ENCODE measurements at regions not wholly inside any gene's neighbourhood (a gene's known extent, or its start where the extent isn't known, plus 50 kb on each side); places are given as distances from the start of the nearest gene placed in this dataset.

DNA sequence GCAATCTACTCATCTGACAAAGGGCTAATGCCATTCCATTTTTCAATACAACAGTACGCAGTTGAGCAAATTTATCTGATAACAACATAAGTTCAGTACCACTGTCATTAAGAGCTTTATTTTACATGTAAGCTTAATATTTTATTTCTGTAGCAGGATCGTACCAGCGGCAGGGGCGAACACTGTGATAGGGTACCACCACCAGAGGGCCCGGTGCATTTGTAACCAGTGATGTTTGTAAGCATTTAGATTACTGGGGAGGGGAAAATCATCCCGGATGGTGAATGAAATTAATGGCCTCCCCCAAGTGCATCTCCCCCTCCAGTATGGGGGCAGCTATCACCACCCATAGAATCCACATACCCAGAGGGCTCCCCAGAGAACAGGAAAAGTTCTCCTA lies 179.0 kb downstream of the ADGRA3 start:
- in situ Hi-C loops (cut with MboI; ENCODE audit: low pct_unique_long_range_greater_than_20kb in 2 of 9, low sequenced_read_pairs in 9 of 9, unreplicated experiment in 9 of 9) = no loop called here
- Histone ChIP-seq H3K4me3 (no peak overlapping the region), H3K4me1 (replicated peaks in 1 of 2) (no peaks in the 10 kb centered on the region), H3K27ac (no peak overlapping the region)
- WGBS, 10 experiments = 50 to 100% (median 94%) methylated on average over 1 to 6 of the region's 6 CpGs; no CpG with 5 or more reads in 3 of the 10 experiments
- ATAC-seq (replicated peaks in 6 of 8) = no peak

- WGBS, 10 experiments = 81 to 100% (median 100%) methylated on average over 1 to 2 of the region's 2 CpGs
- no peak for ATAC-seq (replicated peaks in 6 of 8)
- in situ Hi-C loops (cut with MboI; ENCODE audit: low pct_unique_long_range_greater_than_20kb in 2 of 9, low sequenced_read_pairs in 9 of 9, unreplicated experiment in 9 of 9) = no loop called here
- no peak overlapping the region for H3K27ac ChIP-seq
- H3K4me1 ChIP-seq (replicated peaks in 1 of 2) = no peaks in the 10 kb centered on the region
- H3K4me3 ChIP-seq = no peak overlapping the region
Measured at GRCh38 chr4:22334155-22334554, 181.7 kb downstream of the ADGRA3 start.

DNA sequence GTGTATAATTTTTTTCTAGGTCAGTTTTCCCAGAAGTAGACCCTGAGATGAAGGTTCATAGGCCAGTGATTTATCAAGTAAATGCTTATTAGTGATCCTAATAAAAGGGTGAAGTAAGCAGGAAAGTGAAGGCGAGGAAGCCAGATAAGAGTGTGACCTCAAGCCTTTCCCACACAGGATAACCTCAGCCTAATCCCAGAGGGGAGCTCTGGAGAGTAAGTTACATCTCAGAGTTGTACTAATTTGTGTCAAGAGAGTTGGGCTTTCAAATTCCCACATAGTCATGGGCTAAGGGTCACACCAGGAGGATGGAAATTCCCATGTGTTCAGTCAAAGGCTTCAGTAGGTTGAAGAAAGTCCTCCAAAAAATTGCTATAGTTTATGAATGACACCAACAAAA lies 191.4 kb downstream of the ADGRA3 start:
- in situ Hi-C loops (cut with MboI; ENCODE audit: low pct_unique_long_range_greater_than_20kb in 2 of 9, low sequenced_read_pairs in 9 of 9, unreplicated experiment in 9 of 9) = no loop called here
- no peak for ATAC-seq (replicated peaks in 6 of 8)
- Histone ChIP-seq H3K4me3 (no peak overlapping the region), H3K27ac (no peak overlapping the region), H3K4me1 (replicated peaks in 1 of 2) (no peaks in the 10 kb centered on the region)
- WGBS, 10 experiments = 50 to 100% (median 100%) methylated on average over 1 of the region's 1 CpG; no CpG with 5 or more reads in 5 of the 10 experiments

DNA sequence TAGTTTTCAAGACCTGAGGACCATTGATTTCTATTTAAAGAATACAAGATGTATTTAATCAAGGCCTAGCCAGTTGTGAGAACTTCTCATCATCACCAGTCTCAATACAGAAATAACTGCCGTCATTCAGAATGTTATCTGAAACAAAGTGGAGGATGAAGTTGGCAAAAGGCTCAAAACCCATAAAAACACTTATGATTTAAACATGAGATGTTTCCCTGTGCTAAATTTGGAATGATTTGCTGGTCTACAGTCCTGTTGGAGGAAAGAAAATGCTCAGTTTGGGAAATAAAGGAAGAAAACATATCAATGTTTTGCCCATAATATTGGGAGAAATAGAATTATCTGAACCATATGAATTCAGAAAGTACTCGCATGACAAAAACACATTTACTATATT lies 192.2 kb downstream of the ADGRA3 start:
- in situ Hi-C loops (cut with MboI; ENCODE audit: low pct_unique_long_range_greater_than_20kb in 2 of 9, low sequenced_read_pairs in 9 of 9, unreplicated experiment in 9 of 9) = no loop called here
- WGBS, 10 experiments = 60 to 100% (median 97%) methylated on average over 1 to 2 of the region's 2 CpGs; no CpG with 5 or more reads in 1 of the 10 experiments
- no peaks in the 10 kb centered on the region for H3K4me1 ChIP-seq (replicated peaks in 1 of 2)
- H3K27ac ChIP-seq = no peak overlapping the region
- H3K4me3 ChIP-seq = no peak overlapping the region
- no peak for ATAC-seq (replicated peaks in 6 of 8)

DNA sequence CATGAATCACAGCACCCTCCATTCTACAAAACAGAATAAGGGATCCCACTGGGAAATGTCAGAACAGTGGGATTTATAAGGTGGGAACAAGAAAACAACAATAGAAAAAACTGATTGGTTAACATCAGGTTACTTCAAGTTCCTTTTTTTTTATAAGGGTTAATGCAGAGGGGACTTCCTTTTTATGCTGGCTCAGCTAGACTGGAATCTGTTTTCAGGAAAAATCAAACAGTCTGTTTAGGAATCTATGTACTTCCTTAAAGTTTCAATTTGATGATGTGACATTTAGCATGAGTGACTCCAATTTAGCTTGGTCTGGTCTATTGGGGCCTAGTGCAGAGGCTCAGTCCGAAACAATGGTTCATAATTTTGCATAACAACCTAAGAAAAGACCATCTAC lies 192.9 kb downstream of the ADGRA3 start:
- no peak for ATAC-seq (replicated peaks in 6 of 8)
- in situ Hi-C loops (cut with MboI; ENCODE audit: low pct_unique_long_range_greater_than_20kb in 2 of 9, low sequenced_read_pairs in 9 of 9, unreplicated experiment in 9 of 9) = no loop called here
- WGBS, 10 experiments = 0 to 50% (median 23%) methylated on average over 1 of the region's 1 CpG; no CpG with 5 or more reads in 4 of the 10 experiments
- H3K4me3 ChIP-seq = no peak overlapping the region
- no peak overlapping the region for H3K27ac ChIP-seq
- H3K4me1 ChIP-seq (replicated peaks in 1 of 2) = no peaks in the 10 kb centered on the region

GRCh38 chr4:22315628-22316027 lies 200.2 kb downstream of the ADGRA3 start:
- ATAC-seq (replicated peaks in 6 of 8) = no peak
- WGBS, 10 experiments = 67 to 100% (median 92%) methylated on average over 1 to 2 of the region's 2 CpGs; no CpG with 5 or more reads in 4 of the 10 experiments
- no peaks in the 10 kb centered on the region for H3K4me1 ChIP-seq (replicated peaks in 1 of 2)
- H3K27ac ChIP-seq = no peak overlapping the region
- no peak overlapping the region for H3K4me3 ChIP-seq
- in situ Hi-C loops (cut with MboI; ENCODE audit: low pct_unique_long_range_greater_than_20kb in 2 of 9, low sequenced_read_pairs in 9 of 9, unreplicated experiment in 9 of 9) = no loop called here

DNA sequence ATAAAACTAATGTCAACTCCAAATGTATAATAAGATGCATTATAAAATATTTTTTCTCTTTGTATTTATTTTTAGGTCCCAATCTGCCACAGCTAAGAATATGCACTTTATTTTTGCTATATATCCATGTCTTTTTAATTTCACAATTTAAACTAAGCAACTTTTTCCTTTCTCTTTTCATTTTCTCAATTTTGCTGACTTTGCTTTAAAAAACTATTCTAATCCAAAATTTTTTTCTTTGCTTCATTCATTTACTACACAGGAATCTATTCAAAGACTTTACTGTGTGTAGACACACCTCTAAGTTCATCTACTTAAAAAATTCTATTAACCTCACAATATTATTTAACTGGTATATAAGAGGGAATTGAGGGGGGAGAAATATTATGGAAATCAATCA lies 201.9 kb downstream of the ADGRA3 start:
- no peak for ATAC-seq (replicated peaks in 6 of 8)
- in situ Hi-C loops (cut with MboI; ENCODE audit: low pct_unique_long_range_greater_than_20kb in 2 of 9, low sequenced_read_pairs in 9 of 9, unreplicated experiment in 9 of 9) = no loop called here
- Histone ChIP-seq H3K4me1 (replicated peaks in 1 of 2) (no peaks in the 10 kb centered on the region), H3K27ac (no peak overlapping the region), H3K4me3 (no peak overlapping the region)

DNA sequence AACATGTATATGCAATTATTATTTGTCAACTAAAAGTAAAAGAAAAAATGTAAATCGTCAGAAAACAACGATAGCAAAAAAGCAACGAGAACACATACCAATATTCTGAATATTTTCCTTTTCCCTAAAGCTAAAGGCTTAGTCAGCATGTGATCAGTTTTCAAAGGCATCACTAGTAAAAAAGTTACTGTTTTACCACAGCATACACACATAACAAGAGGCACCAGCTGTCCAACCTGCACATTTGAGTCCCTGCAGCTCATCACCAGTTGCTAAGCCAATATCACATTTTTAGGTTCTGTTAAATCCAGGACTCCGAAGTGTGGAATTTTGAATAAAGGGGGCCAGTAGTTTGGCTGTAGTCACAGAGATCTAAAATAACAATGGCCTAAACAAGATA lies 203.8 kb downstream of the ADGRA3 start:
- in situ Hi-C loops (cut with MboI; ENCODE audit: low pct_unique_long_range_greater_than_20kb in 2 of 9, low sequenced_read_pairs in 9 of 9, unreplicated experiment in 9 of 9) = no loop called here
- WGBS, 10 experiments = 14 to 100% (median 63%) methylated on average over 1 to 4 of the region's 4 CpGs; no CpG with 5 or more reads in 1 of the 10 experiments
- ATAC-seq (replicated peaks in 6 of 8) = peak in 2 of 8 experiments; percentile 44 to 70

GRCh38 chr4:22301253-22301652 lies 214.6 kb downstream of the ADGRA3 start:
- WGBS, 10 experiments = 0 to 100% (median 6%) methylated on average over 1 to 2 of the region's 2 CpGs; no CpG with 5 or more reads in 3 of the 10 experiments
- in situ Hi-C loops (cut with MboI; ENCODE audit: low pct_unique_long_range_greater_than_20kb in 2 of 9, low sequenced_read_pairs in 9 of 9, unreplicated experiment in 9 of 9) = no loop called here
- ATAC-seq (replicated peaks in 6 of 8) = no peak
- Histone ChIP-seq H3K4me1 (replicated peaks in 1 of 2) (no peaks in the 10 kb centered on the region), H3K4me3 (no peak overlapping the region), H3K27ac (no peak overlapping the region)

More for the DNA sequence above, 203.8 kb downstream of the ADGRA3 start:
- no peaks in the 10 kb centered on the region for H3K4me1 ChIP-seq (replicated peaks in 1 of 2)
- H3K27ac ChIP-seq = no peak overlapping the region
- no peak overlapping the region for H3K4me3 ChIP-seq

- in situ Hi-C loops (cut with MboI; ENCODE audit: low pct_unique_long_range_greater_than_20kb in 2 of 9, low sequenced_read_pairs in 9 of 9, unreplicated experiment in 9 of 9) = no loop called here
- Histone ChIP-seq H3K27ac (no peak overlapping the region), H3K4me3 (no peak overlapping the region), H3K4me1 (replicated peaks in 1 of 2) (no peaks in the 10 kb centered on the region)
- 20 to 100% (median 91%) methylated on average over 1 to 3 of the region's 3 CpGs for WGBS, 10 experiments
- no peak for ATAC-seq (replicated peaks in 6 of 8)
Measured at GRCh38 chr4:22299678-22300077, 216.2 kb downstream of the ADGRA3 start.

DNA sequence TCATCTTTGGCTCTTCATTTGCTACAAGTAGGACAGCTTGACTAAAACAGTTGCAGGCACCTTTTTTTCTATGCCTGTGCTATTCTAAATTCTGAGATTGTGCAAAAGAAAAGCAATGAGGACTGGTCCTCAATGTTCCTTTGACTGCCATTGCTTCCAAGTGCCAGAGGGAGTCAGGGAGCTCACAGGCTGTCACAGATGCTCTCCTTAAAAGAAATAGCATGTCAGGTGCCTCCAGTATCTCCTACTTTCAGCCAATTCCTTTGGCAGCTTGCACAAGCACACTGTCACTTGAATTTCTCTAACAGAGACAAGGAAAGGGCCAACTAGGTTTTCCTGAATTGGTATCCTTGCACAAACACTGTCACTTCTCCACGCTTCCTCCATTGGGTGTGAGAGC lies 228.2 kb downstream of the ADGRA3 start:
- Histone ChIP-seq H3K4me3 (no peak overlapping the region), H3K27ac (no peak overlapping the region), H3K4me1 (replicated peaks in 1 of 2) (no peaks in the 10 kb centered on the region)
- in situ Hi-C loops (cut with MboI; ENCODE audit: low pct_unique_long_range_greater_than_20kb in 2 of 9, low sequenced_read_pairs in 9 of 9, unreplicated experiment in 9 of 9) = no loop called here
- WGBS, 10 experiments = 0 to 100% (median 94%) methylated on average over 1 of the region's 1 CpG; no CpG with 5 or more reads in 4 of the 10 experiments
- no peak for ATAC-seq (replicated peaks in 6 of 8)

DNA sequence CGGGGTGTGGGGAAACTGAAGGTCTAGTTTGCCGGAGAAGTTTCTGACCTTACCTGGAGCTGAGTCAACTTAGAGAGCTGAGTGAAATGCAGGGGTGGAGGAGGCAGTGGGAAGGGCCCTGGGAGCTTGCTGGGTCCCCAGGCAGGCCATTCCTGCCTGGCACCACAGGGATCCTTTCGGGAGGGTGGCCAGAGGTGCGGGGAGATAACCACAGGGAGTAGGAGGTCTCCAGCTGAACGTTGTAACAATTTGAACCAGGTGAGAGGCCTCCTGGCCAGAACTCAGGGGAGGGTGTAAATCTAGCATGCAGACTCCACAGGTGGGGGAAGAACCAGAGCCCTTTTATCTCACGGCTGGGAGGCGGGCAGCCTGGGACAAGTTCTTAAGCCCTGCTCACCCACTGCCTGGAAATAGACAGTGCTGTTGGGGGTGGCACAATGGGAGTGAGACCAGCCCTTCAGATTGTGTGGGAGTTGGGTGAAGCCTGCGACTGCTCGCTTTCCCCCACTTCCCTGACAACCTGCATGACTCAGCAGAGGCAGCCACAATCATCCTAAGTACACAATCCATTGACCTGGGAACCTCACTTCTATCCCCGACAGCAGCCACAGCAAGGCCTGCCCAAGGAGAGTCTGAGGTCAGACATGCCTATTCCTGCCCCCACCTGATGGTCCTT lies 247.4 kb downstream of the ADGRA3 start:
- Histone ChIP-seq H3K4me3 (no peak overlapping the region), H3K27ac (no peak overlapping the region), H3K4me1 (replicated peaks in 1 of 2) (no peaks in the 10 kb centered on the region)
- no peak for ATAC-seq (replicated peaks in 6 of 8)
- in situ Hi-C loops (cut with MboI; ENCODE audit: low pct_unique_long_range_greater_than_20kb in 2 of 9, low sequenced_read_pairs in 9 of 9, unreplicated experiment in 9 of 9) = no loop called here
- WGBS, 10 experiments = 0 to 67% (median 34%) methylated on average over 1 to 2 of the region's 10 CpGs; no CpG with 5 or more reads in 4 of the 10 experiments

DNA sequence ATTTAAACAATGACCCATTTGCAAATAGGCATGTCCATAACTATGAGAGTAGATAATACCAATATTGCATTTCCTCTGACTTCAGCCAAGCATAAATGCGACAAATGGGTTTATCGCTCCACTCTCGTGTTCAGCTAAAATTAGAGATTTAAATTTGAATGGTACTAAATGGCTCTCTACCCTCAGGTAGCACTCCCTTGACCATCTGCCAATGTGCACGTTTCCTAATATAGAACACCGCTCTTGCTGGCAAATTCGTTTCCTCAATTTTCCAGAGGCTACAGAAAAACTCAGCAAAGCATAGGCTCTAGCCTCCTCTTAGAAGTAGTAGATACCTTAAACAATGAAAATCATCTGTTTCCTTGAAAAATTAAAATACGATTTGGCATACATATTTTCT lies 251.6 kb downstream of the ADGRA3 start:
- no peak for ATAC-seq (replicated peaks in 6 of 8)
- no peak overlapping the region for H3K27ac ChIP-seq

GRCh38 chr4:22253431-22253830 lies 262.4 kb downstream of the ADGRA3 start:
- no peaks in the 10 kb centered on the region for H3K4me1 ChIP-seq (replicated peaks in 1 of 2)
- 0 to 57% (median 25%) methylated on average over 1 of the region's 1 CpG; no CpG with 5 or more reads in 6 of the 10 experiments for WGBS, 10 experiments
- no peak overlapping the region for H3K27ac ChIP-seq
- no peak overlapping the region for H3K4me3 ChIP-seq
- in situ Hi-C loops (cut with MboI; ENCODE audit: low pct_unique_long_range_greater_than_20kb in 2 of 9, low sequenced_read_pairs in 9 of 9, unreplicated experiment in 9 of 9) = no loop called here
- ATAC-seq (replicated peaks in 6 of 8) = no peak

More for the DNA sequence above, 251.6 kb downstream of the ADGRA3 start:
- in situ Hi-C loops (cut with MboI; ENCODE audit: low pct_unique_long_range_greater_than_20kb in 2 of 9, low sequenced_read_pairs in 9 of 9, unreplicated experiment in 9 of 9) = no loop called here
- Histone ChIP-seq H3K4me3 (no peak overlapping the region), H3K4me1 (replicated peaks in 1 of 2) (no peaks in the 10 kb centered on the region)
- WGBS, 10 experiments = 26 to 100% (median 93%) methylated on average over 1 to 7 of the region's 7 CpGs

Data from motor neuron (in vitro differentiated cells).